ENCODE measurements at regions not wholly inside any gene's neighbourhood (a gene's known extent, or its start where the extent isn't known, plus 50 kb on each side); places are given as distances from the start of the nearest gene placed in this dataset.

GRCh38 chr16:6545329-6545728 is 787.3 kb upstream of the RBFOX1 start:
- no TSS peak for BruUV-seq (replicated peaks)
- Histone ChIP-seq H4K20me1 (ENCODE audit: insufficient read depth, low read length) (no peaks in the 10 kb centered on the region), H3K18ac (ENCODE audit: low read depth, low read length) (no peak overlapping the region), H3K79me1 (ENCODE audit: low read depth in 1 of 2, low read length in 2 of 2) (no peaks in the 10 kb centered on the region), H2AK5ac (ENCODE audit: low read depth, low read length) (no peak overlapping the region), H2BK15ac (ENCODE audit: low read depth, low read length) (no peak overlapping the region), H2AFZ (replicated peaks; ENCODE audit: low read length, poor library complexity) (no peak overlapping the region), H4K8ac (ENCODE audit: low read depth in 2 of 2, low read length in 2 of 2) (no peak overlapping the region), H3K27me3 (ENCODE audit: control insufficient read depth, insufficient read depth, low read length) (no peaks in the 10 kb centered on the region), H3K14ac (replicated peaks; ENCODE audit: low read depth, low read length) (no peak overlapping the region), H3K56ac (ENCODE audit: extremely low read depth, insufficient read depth, low read length) (no peak overlapping the region), H3K9ac (ENCODE audit: low read depth, low read length) (no peak overlapping the region), H2BK120ac (ENCODE audit: low read depth, low read length) (no peak overlapping the region), H2AK9ac (replicated peaks; ENCODE audit: low read depth, low read length, poor library complexity) (no peak overlapping the region), H3K4me3 (ENCODE audit: insufficient read depth, low read depth, low read length) (no peak overlapping the region), H2BK20ac (ENCODE audit: low read depth, low read length) (no peak overlapping the region), H2BK5ac (ENCODE audit: low read depth, low read length, poor library complexity, severe bottlenecking) (no peak overlapping the region), H4K91ac (ENCODE audit: insufficient read depth, low read depth, low read length) (no peak overlapping the region), H3K9me3 (ENCODE audit: control insufficient read depth, insufficient read depth, low read length) (peaks cover 15% of the 10 kb centered on the region), H3K9me1 (ENCODE audit: insufficient read depth, low read length) (no peaks in the 10 kb centered on the region), H3K4me2 (ENCODE audit: low read depth, low read length) (no peak overlapping the region), H3K4ac (ENCODE audit: low read depth, low read length) (no peak overlapping the region), H3K36me3 (ENCODE audit: control insufficient read depth, insufficient read depth, low read length) (no peaks in the 10 kb centered on the region), H3K4me1 (ENCODE audit: control insufficient read depth, insufficient read depth, low read length) (no peaks in the 10 kb centered on the region), H4K5ac (ENCODE audit: low read depth, low read length) (no peak overlapping the region), H3K27ac (ENCODE audit: insufficient read depth, low read length) (no peak overlapping the region), H3K23ac (ENCODE audit: low read depth, low read length) (no peak overlapping the region)
- TF ChIP-seq MAFK (IDR thresholded peaks at IDR 0.05; ENCODE audit: low read depth, low read length) (no peak), CTCF (conservative IDR thresholded peaks at IDR 0.05; ENCODE audit: low read depth, low read length) (no peak), SMC3 (IDR thresholded peaks at IDR 0.05; ENCODE audit: low read depth, low read length) (no peak), POLR2A (IDR thresholded peaks at IDR 0.05; ENCODE audit: low read depth, low read length) (no peak), RAD21 (IDR thresholded peaks at IDR 0.05; ENCODE audit: low read length) (no peak), RFX5 (IDR thresholded peaks at IDR 0.05; ENCODE audit: low read depth, low read length) (no peak), NFE2L2 (IDR thresholded peaks at IDR 0.05; ENCODE audit: low read depth, low read length) (no peak)
- intact Hi-C loops (cut with micrococcal nuclease) = no loop called here
- WGBS, 2 experiments (ENCODE audit: extremely low coverage in 2 of 2, insufficient read length in 1 of 2) = 83% methylated on average over 1 of the region's 7 CpGs; no CpG with 5 or more reads in 1 of the 2 experiments
- in situ Hi-C loops (cut with MboI; ENCODE audit: low sequenced_read_pairs) = no loop called here
- ATAC-seq (ENCODE audit: low read depth) = no peak
- ChIA-PET CTCF (no interaction called here), POLR2A (ENCODE audit: unreplicated experiment) (no interaction called here)
- no peak for DNase-seq
- dilution Hi-C loops (cut with HindIII; ENCODE audit: low sequenced_read_pairs, unreplicated experiment) = no loop called here
